Thymus (tissue), 11 donors: ENCODE measurements at regions not wholly inside any gene's neighbourhood (a gene's known extent, or its start where the extent isn't known, plus 50 kb on each side); places are given as distances from the start of the nearest gene placed in this dataset.

Source experiments
- DNase-seq, 9 donors: peaks; one replicate each; pipeline ENCODE4 v3.0.0-alpha.2; 2013; ENCODE audit warnings: low spot score in 9 of 9, low read depth in 6 of 9, missing footprints in 1 of 9
- H3K27ac ChIP-seq, 2 donors: one replicate each; pipeline ENCODE4 v1.5.1; 2013; ENCODE audit warnings: control low read depth in 1 of 2, low read depth in 1 of 2, low read length in 1 of 2, mild to moderate bottlenecking in 1 of 2, moderate library complexity in 1 of 2
- H3K27me3 ChIP-seq, 2 donors: one replicate each; pipeline ENCODE4 v1.5.1; 2013; ENCODE audit warnings: low read length in 1 of 2; ENCODE audit not compliant: control insufficient read depth in 2 of 2, insufficient read depth in 1 of 2
- H3K36me3 ChIP-seq, 2 donors: one replicate each; pipeline ENCODE4 v1.5.1; 2013; ENCODE audit warnings: low read length in 1 of 2, mild to moderate bottlenecking in 1 of 2, moderate library complexity in 1 of 2; ENCODE audit not compliant: control insufficient read depth in 2 of 2, insufficient read depth in 2 of 2
- H3K4me1 ChIP-seq, 2 donors: one replicate each; pipeline ENCODE4 v1.5.1; 2013; ENCODE audit warnings: low read length in 2 of 2; ENCODE audit not compliant: control insufficient read depth in 2 of 2, insufficient read depth in 2 of 2
- H3K4me3 ChIP-seq, 2 donors: one replicate each; pipeline ENCODE4 v1.5.1; 2013; ENCODE audit warnings: low read length in 2 of 2, control low read depth in 1 of 2, mild to moderate bottlenecking in 1 of 2
- H3K9me3 ChIP-seq, 2 donors: one replicate each; pipeline ENCODE4 v1.5.1; 2013; ENCODE audit warnings: low read length in 1 of 2, mild to moderate bottlenecking in 1 of 2; ENCODE audit not compliant: control insufficient read depth in 2 of 2, insufficient read depth in 1 of 2
- WGBS: extraction: QIAGEN DNeasy Blood & Tissue Kit; methylation state at CpG from one replicate; pipeline ENCODE4 v1.1.7; 2013; 5-methylcytosine and 5-hydroxymethylcytosine counted together
- donor health status: healthy.

- Histone ChIP-seq H3K27ac (no peak overlapping the region), H3K4me3 (no peak overlapping the region), H3K9me3 (no peaks in the 10 kb centered on the region), H3K4me1 (no peaks in the 10 kb centered on the region), H3K36me3 (peaks cover 12 to 17% of the 10 kb centered on the region in 2 donors), H3K27me3 (no peaks in the 10 kb centered on the region)
- DNase-seq = no peak
- 100% methylated on average over 1 of the region's 1 CpG for WGBS
These were observed 82.3 kb downstream of the SYNE3 start for GRCh38 chr14:95434121-95434520.

- no peaks in the 10 kb centered on the region for H3K9me3 ChIP-seq
- no peaks in the 10 kb centered on the region for H3K27me3 ChIP-seq
- no peak overlapping the region for H3K27ac ChIP-seq
- no peak for DNase-seq
- H3K4me3 ChIP-seq = no peak overlapping the region
- 90% methylated on average over 8 of the region's 8 CpGs for WGBS
- peaks cover 12 to 14% of the 10 kb centered on the region in 2 donors for H3K36me3 ChIP-seq
- no peaks in the 10 kb centered on the region for H3K4me1 ChIP-seq
These were observed 83.4 kb downstream of the SYNE3 start for GRCh38 chr14:95433094-95433478.

- no peak for DNase-seq
- Histone ChIP-seq H3K36me3 (peaks cover 12 to 14% of the 10 kb centered on the region in 2 donors), H3K4me1 (no peaks in the 10 kb centered on the region), H3K9me3 (no peaks in the 10 kb centered on the region), H3K27ac (no peak overlapping the region), H3K4me3 (no peak overlapping the region), H3K27me3 (no peaks in the 10 kb centered on the region)
- 91% methylated on average over 20 of the region's 20 CpGs for WGBS
These were observed 84.0 kb downstream of the SYNE3 start for GRCh38 chr14:95432144-95433093.

- 92% methylated on average over 17 of the region's 17 CpGs for WGBS
- Histone ChIP-seq H3K27me3 (no peaks in the 10 kb centered on the region), H3K4me1 (no peaks in the 10 kb centered on the region), H3K4me3 (no peak overlapping the region), H3K9me3 (no peaks in the 10 kb centered on the region), H3K27ac (no peak overlapping the region), H3K36me3 (peaks cover 7 to 14% of the 10 kb centered on the region in 2 donors)
- peak in 1 of 9 donors; percentile 37 for DNase-seq
These were observed 85.0 kb downstream of the SYNE3 start for GRCh38 chr14:95431199-95432143.

GRCh38 chr14:95428557-95428956 lies 87.9 kb downstream of the SYNE3 start:
- Histone ChIP-seq H3K4me3 (no peak overlapping the region), H3K27me3 (no peaks in the 10 kb centered on the region), H3K36me3 (peaks cover 0 to 14% of the 10 kb centered on the region in 2 donors), H3K27ac (no peak overlapping the region), H3K4me1 (no peaks in the 10 kb centered on the region), H3K9me3 (no peaks in the 10 kb centered on the region)
- WGBS = 99% methylated on average over 4 of the region's 4 CpGs
- no peak for DNase-seq

GRCh38 chr14:95426116-95426475 lies 90.4 kb downstream of the SYNE3 start:
- Histone ChIP-seq H3K27ac (no peak overlapping the region), H3K4me1 (no peaks in the 10 kb centered on the region), H3K4me3 (no peak overlapping the region), H3K36me3 (peaks cover 0 to 3% of the 10 kb centered on the region in 2 donors), H3K27me3 (no peaks in the 10 kb centered on the region), H3K9me3 (no peaks in the 10 kb centered on the region)
- 91% methylated on average over 6 of the region's 6 CpGs for WGBS
- no peak for DNase-seq

- no peaks in the 10 kb centered on the region for H3K27me3 ChIP-seq
- 96% methylated on average over 9 of the region's 9 CpGs for WGBS
- H3K9me3 ChIP-seq = no peaks in the 10 kb centered on the region
- no peaks in the 10 kb centered on the region for H3K4me1 ChIP-seq
- DNase-seq = no peak
- no peaks in the 10 kb centered on the region for H3K36me3 ChIP-seq
- no peak overlapping the region for H3K4me3 ChIP-seq
- H3K27ac ChIP-seq = no peak overlapping the region
These were observed 90.9 kb downstream of the SYNE3 start for GRCh38 chr14:95425369-95426115.

GRCh38 chr14:95424529-95424928 lies 91.9 kb downstream of the SYNE3 start:
- Histone ChIP-seq H3K27me3 (no peaks in the 10 kb centered on the region), H3K36me3 (no peaks in the 10 kb centered on the region), H3K4me1 (no peaks in the 10 kb centered on the region), H3K4me3 (no peak overlapping the region), H3K9me3 (no peaks in the 10 kb centered on the region), H3K27ac (no peak overlapping the region)
- 99% methylated on average over 5 of the region's 5 CpGs for WGBS
- no peak for DNase-seq
